Stimulated activated CD8-positive, alpha-beta memory T cell treated with anti-CD3 and anti-CD28 coated beads, Interleukin-4, amount 100 ng/mL, for 48 hours (primary cell): ENCODE measurements at regions not wholly inside any gene's neighbourhood (a gene's known extent, or its start where the extent isn't known, plus 50 kb on each side); places are given as distances from the start of the nearest gene placed in this dataset.
"Not testable (repeated sequence)": the region's sequence is repeated elsewhere in the genome, so short reads cannot be mapped to it uniquely, and the experiment has no call there.

Source experiments
- DNase-seq: peaks from one replicate; pipeline ENCODE4 v3.0.0-alpha.2; 2020

DNA sequence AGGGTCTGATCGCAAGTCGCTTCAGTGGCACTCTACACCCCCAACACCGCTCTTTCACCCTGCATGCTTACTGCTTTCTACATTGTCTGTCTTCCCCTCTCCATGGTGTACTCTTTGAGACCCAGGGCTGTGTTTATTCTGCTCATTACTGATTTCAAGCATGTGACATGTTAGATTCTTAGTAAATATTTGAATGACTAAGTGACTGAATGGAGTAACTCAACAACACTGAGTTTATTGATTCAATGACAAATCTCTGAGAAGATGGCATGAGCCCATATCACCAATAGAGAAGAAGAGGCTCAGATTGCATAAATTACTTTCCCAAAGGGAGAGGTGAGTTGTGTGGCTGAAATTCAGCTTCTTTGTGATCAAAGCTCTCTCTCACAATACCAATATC, 89.7 kb upstream of the OSMR start:
- no peak for DNase-seq

- DNase-seq = no peak
Observed at GRCh38 chr5:38757451-38758245, 88.2 kb upstream of the OSMR start.

DNA sequence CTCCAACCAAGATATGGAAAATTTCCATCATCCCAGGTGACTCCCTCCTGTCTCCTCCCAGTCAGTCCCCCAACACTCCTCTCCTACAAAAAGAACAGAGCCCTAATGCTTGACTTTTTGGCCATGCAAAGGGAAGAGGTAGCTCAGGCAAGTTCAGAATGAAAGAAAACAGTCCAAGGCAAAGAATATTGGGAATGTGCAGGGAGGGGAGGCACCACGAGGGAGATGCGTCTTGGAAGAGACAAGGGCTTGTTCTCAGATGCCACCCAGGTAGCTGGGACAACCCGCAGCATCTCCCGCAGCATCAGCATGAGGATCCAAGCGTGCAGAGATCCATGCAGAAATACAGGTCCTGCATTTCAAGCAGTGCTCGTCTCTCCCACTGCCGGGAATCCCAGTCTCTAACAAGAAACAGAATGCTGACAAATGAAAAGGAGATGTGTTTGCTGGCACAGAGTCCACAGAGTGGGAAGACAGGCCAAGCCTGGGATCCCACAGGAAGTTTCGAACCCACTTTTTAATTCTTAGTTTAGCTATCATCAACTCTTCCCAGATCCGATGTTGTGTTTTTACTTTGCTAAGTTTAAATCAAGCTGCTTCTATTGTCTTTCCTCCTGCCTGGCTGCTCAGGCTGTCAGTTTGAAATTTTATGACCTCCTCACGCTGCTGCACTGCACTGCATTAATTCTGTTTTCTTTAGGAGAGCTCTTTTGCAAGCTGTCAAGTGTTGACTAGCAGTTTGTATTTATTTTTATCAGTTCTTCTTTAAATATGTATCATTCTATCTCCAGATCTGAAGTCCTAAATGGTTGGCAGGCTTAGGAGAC, 86.8 kb upstream of the OSMR start:
- no peak for DNase-seq

DNA sequence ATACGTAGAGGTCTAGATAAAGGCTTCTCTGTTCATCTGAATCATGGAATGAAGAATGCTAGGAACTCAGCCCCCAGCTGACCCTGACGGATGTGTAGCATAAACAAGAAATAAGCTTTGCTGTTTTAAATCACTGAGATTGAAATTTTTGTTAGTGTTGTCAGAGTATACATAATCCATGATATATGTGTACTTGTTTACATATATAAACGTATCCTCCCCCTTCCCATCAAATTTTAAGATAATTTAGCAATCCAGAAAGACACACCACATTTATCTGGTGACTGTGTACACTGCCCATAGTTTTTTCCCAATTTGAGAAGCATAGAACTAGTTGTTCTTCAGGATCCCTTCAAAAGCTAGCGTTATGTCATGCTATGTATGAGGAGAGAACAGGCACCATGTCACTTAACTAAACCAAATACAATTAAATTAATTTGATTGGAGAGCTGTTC, 80.8 kb upstream of the OSMR start:
- no peak for DNase-seq

DNA sequence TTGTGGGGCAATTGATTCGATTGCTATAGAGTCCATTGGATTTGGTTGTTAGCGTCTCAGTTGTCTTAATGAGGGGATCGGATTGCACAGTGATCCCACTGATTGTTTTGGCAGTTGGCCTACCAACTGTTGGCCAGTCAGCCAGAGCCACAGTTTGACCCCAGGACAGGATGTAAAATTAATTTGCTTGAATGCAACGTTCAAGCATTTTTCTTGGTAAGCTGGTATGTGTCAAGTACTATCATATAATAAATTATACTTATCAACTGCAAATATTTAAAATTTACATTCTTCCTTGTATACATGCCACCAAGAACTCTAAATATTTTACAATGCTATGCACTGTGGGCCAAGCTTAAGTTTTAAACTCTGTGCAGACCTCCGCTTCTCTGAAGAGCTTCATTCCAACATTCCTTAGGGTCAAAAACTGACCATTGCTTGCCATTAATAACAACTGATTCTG, 80.4 kb upstream of the OSMR start:
- no peak for DNase-seq

- no peak for DNase-seq
Observed at GRCh38 chr5:38766151-38766550, 79.7 kb upstream of the OSMR start.

DNA sequence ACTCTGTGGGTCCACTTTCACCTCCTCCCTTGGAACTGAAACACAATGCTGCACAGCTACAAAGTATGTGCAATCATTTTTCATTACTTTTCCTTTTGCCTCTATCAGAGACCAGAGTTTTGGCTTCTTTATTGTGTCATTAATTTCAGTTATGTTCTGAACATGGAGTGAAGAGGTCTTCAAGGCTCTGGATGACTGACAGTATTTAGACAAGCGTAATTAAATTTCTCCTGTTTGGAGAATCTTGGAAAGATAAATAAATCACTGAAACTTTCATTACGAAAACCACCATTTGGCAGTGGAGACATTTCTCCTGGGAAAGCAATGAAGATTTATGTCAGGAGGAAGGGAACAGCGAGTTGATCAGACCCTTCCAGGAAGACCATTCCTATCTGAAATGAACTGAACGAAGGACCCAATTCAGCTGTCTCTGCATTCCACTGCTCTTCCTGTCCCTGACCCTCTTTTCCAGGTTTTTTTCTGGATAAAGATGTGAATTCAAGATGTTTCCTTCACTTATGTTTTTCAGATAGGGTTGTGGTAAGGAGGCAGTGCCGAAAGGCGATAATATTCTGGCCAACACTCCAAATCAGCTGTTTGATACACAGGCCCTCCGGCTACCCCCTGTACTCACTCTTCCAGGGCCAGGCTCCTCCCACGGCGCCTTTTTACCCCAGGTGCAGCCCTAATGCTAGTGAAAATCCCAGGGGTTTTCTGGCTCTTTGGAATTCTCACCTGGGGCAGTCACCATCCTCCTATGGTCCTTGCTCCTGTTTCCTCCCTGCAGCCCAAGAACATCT, 77.2 kb upstream of the OSMR start:
- DNase-seq = no peak

DNA sequence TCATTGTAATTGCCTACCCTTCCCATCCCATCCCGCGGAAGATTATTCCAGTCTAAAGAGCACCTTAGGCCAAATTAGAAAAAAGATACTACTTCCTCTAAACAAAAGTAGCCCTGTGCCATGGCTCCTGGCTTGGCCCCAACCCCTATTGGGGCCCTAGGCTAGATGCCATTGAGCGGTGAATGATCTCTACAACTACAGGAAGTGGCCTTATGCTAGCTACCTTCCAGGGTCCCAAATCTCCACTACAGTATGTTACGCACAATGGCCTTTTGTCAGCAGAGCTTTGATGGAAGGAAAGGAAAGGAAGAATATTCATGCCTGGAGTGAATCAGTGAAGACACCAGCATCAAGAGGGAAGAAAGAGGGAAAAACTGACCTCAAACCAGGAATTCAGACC, 73.3 kb upstream of the OSMR start:
- DNase-seq = no peak

DNA sequence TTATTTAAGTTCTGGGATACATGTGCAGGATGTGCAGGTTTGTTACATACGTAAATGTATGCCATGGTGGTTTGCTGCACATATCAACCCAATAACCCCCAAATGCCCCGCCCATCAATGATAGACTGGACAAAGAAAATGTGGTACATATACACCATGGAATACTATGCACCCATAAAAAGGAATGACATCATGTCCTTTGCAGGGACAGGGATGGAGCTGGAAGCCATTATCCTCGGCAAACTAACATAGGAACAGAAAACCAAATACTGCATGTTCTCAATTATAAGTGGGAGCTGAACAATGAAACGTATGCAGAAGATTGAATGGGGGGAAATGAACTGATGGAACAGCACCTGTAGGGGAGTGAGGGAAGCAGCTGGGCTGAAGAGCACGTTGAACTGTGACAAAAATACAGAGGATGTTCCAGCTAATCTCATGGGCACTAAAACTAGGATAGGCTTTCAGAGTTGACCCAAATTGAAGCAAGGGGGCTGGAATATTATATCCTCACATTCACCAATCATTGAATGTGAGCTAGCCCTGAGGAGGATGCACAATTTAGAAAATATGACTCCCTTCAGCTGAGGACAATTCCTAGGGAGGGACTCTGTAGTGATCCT, 70.5 kb upstream of the OSMR start:
- no peak for DNase-seq

GRCh38 chr5:38776149-38776896, 69.5 kb upstream of the OSMR start:
- DNase-seq = no peak

DNA sequence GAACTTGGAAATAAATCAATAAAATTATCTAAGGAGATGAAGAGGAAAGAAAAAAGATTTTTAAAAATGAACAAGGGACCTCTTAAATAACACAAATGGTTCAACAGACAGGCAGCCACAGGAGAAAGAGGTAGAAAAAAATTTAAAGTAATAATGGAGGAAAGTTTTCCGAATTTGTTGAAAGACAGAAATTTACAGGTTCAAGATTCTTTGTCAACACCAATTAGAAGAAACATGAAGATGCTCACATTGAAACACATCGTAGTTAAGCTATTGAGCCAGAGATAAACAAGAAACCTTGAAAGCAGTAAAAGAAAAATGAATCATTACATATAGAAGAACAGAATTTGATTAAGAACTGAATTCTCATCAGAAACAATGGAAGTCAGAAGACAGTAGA, 68.7 kb upstream of the OSMR start:
- no peak for DNase-seq

DNA sequence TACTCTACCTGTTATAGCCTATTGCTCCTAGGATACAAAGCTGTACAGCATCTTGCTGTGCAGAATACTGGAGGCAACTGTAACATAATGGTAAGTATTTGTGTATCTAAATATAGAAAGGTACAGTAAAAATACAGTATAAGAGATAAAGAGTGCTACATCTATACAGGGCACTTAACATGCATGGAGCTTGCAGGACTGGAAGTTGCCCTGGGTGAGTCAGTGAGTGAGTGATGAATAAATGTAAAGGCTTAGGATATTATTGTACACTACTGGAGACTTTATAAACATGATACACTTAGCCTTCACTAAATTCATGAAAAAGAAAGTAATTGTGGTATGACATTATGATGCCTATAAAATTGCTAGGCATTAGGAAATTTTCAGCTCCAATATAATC, 65.5 kb upstream of the OSMR start:
- no peak for DNase-seq

GRCh38 chr5:38780945-38781344, 64.9 kb upstream of the OSMR start:
- DNase-seq = no peak

GRCh38 chr5:38782180-38782835, 63.5 kb upstream of the OSMR start:
- DNase-seq = no peak

DNA sequence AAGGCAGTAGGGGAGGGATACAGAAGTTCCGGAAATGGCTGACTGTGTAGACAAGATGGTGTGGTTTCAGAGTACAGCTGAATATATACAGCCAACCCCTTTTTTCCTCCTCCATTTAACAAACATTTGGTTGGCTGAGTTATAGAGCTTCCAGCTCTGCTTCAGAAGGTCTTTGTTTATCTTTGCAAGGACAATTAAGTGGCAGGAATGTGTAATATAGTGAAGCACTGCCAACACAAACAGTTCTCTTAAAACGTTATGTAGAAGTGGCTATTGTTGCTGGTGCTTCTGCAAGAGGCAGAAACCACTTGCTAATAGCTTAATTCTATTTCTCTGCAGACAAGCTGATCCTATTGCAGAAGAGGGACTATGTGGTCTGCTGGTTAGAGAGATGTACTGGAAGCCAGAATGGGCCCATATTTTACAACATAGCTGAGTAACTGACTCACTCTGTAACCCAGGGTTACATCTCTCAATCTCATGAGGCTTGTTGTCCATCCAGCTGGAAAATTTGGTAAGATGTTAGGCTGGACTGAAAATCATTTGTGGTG, 62.7 kb upstream of the OSMR start:
- no peak for DNase-seq

- DNase-seq = no peak
Observed at GRCh38 chr5:38789134-38789533, 56.7 kb upstream of the OSMR start.

DNA sequence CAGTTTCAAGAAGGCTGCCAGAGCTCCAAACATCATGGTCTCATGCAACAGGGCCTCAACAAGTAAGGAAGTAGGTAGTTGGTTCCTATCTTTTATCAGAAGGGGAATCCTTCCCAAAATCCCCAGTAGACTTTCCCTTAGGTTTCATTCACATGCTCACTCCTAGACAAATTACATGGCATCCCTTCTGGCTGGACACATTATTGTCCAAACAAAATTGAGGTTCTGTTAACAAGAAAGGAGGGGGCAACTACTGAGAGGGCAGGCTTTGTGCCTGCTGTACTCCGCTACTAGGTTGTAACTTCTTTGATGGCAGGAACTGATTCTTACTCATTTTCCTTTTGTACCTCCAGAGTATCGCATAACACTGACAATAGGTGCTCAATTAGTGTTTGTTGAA, 56.0 kb upstream of the OSMR start:
- DNase-seq = no peak

DNA sequence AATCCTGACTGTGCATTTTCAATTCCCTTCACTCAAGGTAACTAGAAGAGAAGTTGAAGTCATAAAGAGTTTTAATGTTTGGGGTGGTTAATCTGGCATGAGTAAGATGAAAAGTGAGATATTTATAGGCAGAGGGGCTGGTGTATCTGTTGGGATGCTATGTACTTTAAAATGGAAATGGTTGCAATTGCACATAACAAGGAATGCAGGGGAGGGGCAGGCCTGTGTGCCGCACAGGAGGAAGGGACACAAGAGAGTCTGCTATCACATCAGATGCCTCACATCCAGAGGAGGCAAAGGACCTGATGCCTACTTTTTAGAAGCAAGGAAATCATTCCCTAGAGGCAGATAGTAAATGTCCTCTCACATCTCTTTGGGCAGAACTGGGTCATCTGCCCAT, 55.5 kb upstream of the OSMR start:
- DNase-seq = no peak

DNA sequence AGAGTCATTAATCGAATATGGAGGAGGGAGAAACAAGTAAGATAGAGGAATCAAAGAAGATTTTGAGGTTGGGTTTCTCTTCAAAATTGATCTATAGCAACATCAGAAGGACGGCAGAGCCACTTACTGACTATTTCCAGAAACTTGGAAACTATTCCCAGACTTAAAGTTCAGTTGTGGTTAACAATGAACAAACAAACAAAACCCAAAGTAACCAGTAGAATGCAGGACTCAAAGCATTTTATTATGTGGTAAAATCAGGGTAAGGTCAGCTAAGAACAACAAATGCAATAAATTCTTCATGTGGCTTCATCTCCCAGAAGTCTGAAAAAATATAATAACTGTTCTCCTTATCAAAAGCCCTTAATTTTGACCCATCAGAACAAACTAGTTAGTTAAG, 54.9 kb upstream of the OSMR start:
- DNase-seq = no peak

GRCh38 chr5:38793099-38793498, 52.7 kb upstream of the OSMR start:
- no peak for DNase-seq

DNA sequence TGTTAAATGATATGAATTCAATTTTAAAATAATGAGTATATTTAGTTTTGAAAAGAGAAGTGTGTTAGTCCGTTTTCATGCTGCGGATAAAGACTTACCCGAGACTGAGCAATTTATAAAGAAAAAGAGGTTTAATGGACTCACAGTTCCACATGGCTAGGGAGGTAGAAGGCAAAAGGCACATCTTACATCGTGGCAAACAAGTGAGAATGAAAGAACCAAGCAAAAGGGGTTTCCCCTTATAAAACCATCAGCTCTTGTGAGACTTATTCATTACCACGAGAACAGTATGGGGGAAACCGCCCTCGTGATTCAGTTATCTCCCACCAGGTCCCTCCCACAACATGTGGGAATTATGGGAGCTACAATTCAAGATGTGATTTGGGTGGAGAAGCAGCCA, 51.8 kb upstream of the OSMR start:
- DNase-seq = not testable (repeated sequence)
